ENCODE measurements at regions not wholly inside any gene's neighbourhood (a gene's known extent, or its start where the extent isn't known, plus 50 kb on each side); places are given as distances from the start of the nearest gene placed in this dataset.

GRCh38 chr20:59424976-59425375 is 124.6 kb downstream of the EDN3 start:
- Histone ChIP-seq H3K9ac (ENCODE audit: low read length) (no peak overlapping the region), H3K27ac (ENCODE audit: low read depth, low read length) (no peak overlapping the region), H3K4me3 (ENCODE audit: low read length) (no peak overlapping the region), H3K36me3 (ENCODE audit: control insufficient read depth, insufficient read depth, low read length) (no peaks in the 10 kb centered on the region), H3K27me3 (ENCODE audit: control insufficient read depth, insufficient read depth, low read length) (no peaks in the 10 kb centered on the region), H3K4me1 (ENCODE audit: control insufficient read depth, insufficient read depth, low read length) (no peaks in the 10 kb centered on the region)

- Histone ChIP-seq H3K4me1 (ENCODE audit: control insufficient read depth, insufficient read depth, low read length) (no peaks in the 10 kb centered on the region), H3K36me3 (ENCODE audit: control insufficient read depth, insufficient read depth, low read length) (no peaks in the 10 kb centered on the region), H3K27me3 (ENCODE audit: control insufficient read depth, insufficient read depth, low read length) (no peaks in the 10 kb centered on the region), H3K4me3 (ENCODE audit: low read length) (no peak overlapping the region), H3K27ac (ENCODE audit: low read depth, low read length) (no peak overlapping the region), H3K9ac (ENCODE audit: low read length) (no peak overlapping the region)
Observed at GRCh38 chr20:59425572-59425971, 125.2 kb downstream of the EDN3 start.

GRCh38 chr20:59428006-59428405 is 127.6 kb downstream of the EDN3 start:
- H3K27me3 ChIP-seq (ENCODE audit: control insufficient read depth, insufficient read depth, low read length), result no peaks in the 10 kb centered on the region
- no peak overlapping the region for H3K27ac ChIP-seq (ENCODE audit: low read depth, low read length)
- no peak overlapping the region for H3K9ac ChIP-seq (ENCODE audit: low read length)
- no peaks in the 10 kb centered on the region for H3K36me3 ChIP-seq (ENCODE audit: control insufficient read depth, insufficient read depth, low read length)
- no peaks in the 10 kb centered on the region for H3K4me1 ChIP-seq (ENCODE audit: control insufficient read depth, insufficient read depth, low read length)
- no peak overlapping the region for H3K4me3 ChIP-seq (ENCODE audit: low read length)

- Histone ChIP-seq H3K4me1 (ENCODE audit: control insufficient read depth, insufficient read depth, low read length) (no peaks in the 10 kb centered on the region), H3K36me3 (ENCODE audit: control insufficient read depth, insufficient read depth, low read length) (no peaks in the 10 kb centered on the region), H3K27me3 (ENCODE audit: control insufficient read depth, insufficient read depth, low read length) (no peaks in the 10 kb centered on the region), H3K4me3 (ENCODE audit: low read length) (no peak overlapping the region), H3K27ac (ENCODE audit: low read depth, low read length) (no peak overlapping the region), H3K9ac (ENCODE audit: low read length) (no peak overlapping the region)
Observed at GRCh38 chr20:59428441-59429205, 128.2 kb downstream of the EDN3 start.

- Histone ChIP-seq H3K36me3 (ENCODE audit: control insufficient read depth, insufficient read depth, low read length) (no peaks in the 10 kb centered on the region), H3K27ac (ENCODE audit: low read depth, low read length) (no peak overlapping the region), H3K9ac (ENCODE audit: low read length) (no peak overlapping the region), H3K27me3 (ENCODE audit: control insufficient read depth, insufficient read depth, low read length) (no peaks in the 10 kb centered on the region), H3K4me3 (ENCODE audit: low read length) (no peak overlapping the region), H3K4me1 (ENCODE audit: control insufficient read depth, insufficient read depth, low read length) (no peaks in the 10 kb centered on the region)
Observed at GRCh38 chr20:59429396-59429795, 129.0 kb downstream of the EDN3 start.

- H3K4me1 ChIP-seq (ENCODE audit: control insufficient read depth, insufficient read depth, low read length), result no peaks in the 10 kb centered on the region
Observed at GRCh38 chr20:59431014-59431413, 130.6 kb downstream of the EDN3 start.

GRCh38 chr20:59434960-59435359 is 134.5 kb downstream of the EDN3 start:
- Histone ChIP-seq H3K4me3 (ENCODE audit: low read length) (no peak overlapping the region), H3K36me3 (ENCODE audit: control insufficient read depth, insufficient read depth, low read length) (no peaks in the 10 kb centered on the region), H3K27me3 (ENCODE audit: control insufficient read depth, insufficient read depth, low read length) (no peaks in the 10 kb centered on the region), H3K27ac (ENCODE audit: low read depth, low read length) (no peak overlapping the region), H3K4me1 (ENCODE audit: control insufficient read depth, insufficient read depth, low read length) (no peaks in the 10 kb centered on the region), H3K9ac (ENCODE audit: low read length) (no peak overlapping the region)

More at GRCh38 chr20:59431014-59431413, 130.6 kb downstream of the EDN3 start:
- Histone ChIP-seq H3K27ac (ENCODE audit: low read depth, low read length) (no peak overlapping the region), H3K9ac (ENCODE audit: low read length) (no peak overlapping the region), H3K36me3 (ENCODE audit: control insufficient read depth, insufficient read depth, low read length) (no peaks in the 10 kb centered on the region), H3K4me3 (ENCODE audit: low read length) (no peak overlapping the region), H3K27me3 (ENCODE audit: control insufficient read depth, insufficient read depth, low read length) (no peaks in the 10 kb centered on the region)

GRCh38 chr20:59435518-59435917 is 135.1 kb downstream of the EDN3 start:
- H3K27ac ChIP-seq (ENCODE audit: low read depth, low read length), result no peak overlapping the region
- H3K27me3 ChIP-seq (ENCODE audit: control insufficient read depth, insufficient read depth, low read length), result no peaks in the 10 kb centered on the region
- no peaks in the 10 kb centered on the region for H3K4me1 ChIP-seq (ENCODE audit: control insufficient read depth, insufficient read depth, low read length)
- H3K9ac ChIP-seq (ENCODE audit: low read length), result no peak overlapping the region
- no peaks in the 10 kb centered on the region for H3K36me3 ChIP-seq (ENCODE audit: control insufficient read depth, insufficient read depth, low read length)
- H3K4me3 ChIP-seq (ENCODE audit: low read length), result no peak overlapping the region

GRCh38 chr20:59437601-59438031 is 137.2 kb downstream of the EDN3 start:
- Histone ChIP-seq H3K36me3 (ENCODE audit: control insufficient read depth, insufficient read depth, low read length) (no peaks in the 10 kb centered on the region), H3K27ac (ENCODE audit: low read depth, low read length) (no peak overlapping the region), H3K4me3 (ENCODE audit: low read length) (no peak overlapping the region), H3K4me1 (ENCODE audit: control insufficient read depth, insufficient read depth, low read length) (no peaks in the 10 kb centered on the region), H3K27me3 (ENCODE audit: control insufficient read depth, insufficient read depth, low read length) (no peaks in the 10 kb centered on the region), H3K9ac (ENCODE audit: low read length) (no peak overlapping the region)

- Histone ChIP-seq H3K9ac (ENCODE audit: low read length) (no peak overlapping the region), H3K27ac (ENCODE audit: low read depth, low read length) (no peak overlapping the region), H3K27me3 (ENCODE audit: control insufficient read depth, insufficient read depth, low read length) (no peaks in the 10 kb centered on the region), H3K36me3 (ENCODE audit: control insufficient read depth, insufficient read depth, low read length) (no peaks in the 10 kb centered on the region), H3K4me1 (ENCODE audit: control insufficient read depth, insufficient read depth, low read length) (no peaks in the 10 kb centered on the region), H3K4me3 (ENCODE audit: low read length) (no peak overlapping the region)
Observed at GRCh38 chr20:59438201-59438600, 137.8 kb downstream of the EDN3 start.

GRCh38 chr20:59439243-59439642 is 138.8 kb downstream of the EDN3 start:
- Histone ChIP-seq H3K4me3 (ENCODE audit: low read length) (no peak overlapping the region), H3K4me1 (ENCODE audit: control insufficient read depth, insufficient read depth, low read length) (no peaks in the 10 kb centered on the region), H3K9ac (ENCODE audit: low read length) (no peak overlapping the region), H3K36me3 (ENCODE audit: control insufficient read depth, insufficient read depth, low read length) (no peaks in the 10 kb centered on the region), H3K27ac (ENCODE audit: low read depth, low read length) (no peak overlapping the region), H3K27me3 (ENCODE audit: control insufficient read depth, insufficient read depth, low read length) (no peaks in the 10 kb centered on the region)

- no peak overlapping the region for H3K4me3 ChIP-seq (ENCODE audit: low read length)
- peaks cover 6% of the 10 kb centered on the region for H3K27me3 ChIP-seq (ENCODE audit: control insufficient read depth, insufficient read depth, low read length)
- no peak overlapping the region for H3K9ac ChIP-seq (ENCODE audit: low read length)
- no peaks in the 10 kb centered on the region for H3K36me3 ChIP-seq (ENCODE audit: control insufficient read depth, insufficient read depth, low read length)
- H3K27ac ChIP-seq (ENCODE audit: low read depth, low read length), result no peak overlapping the region
- no peaks in the 10 kb centered on the region for H3K4me1 ChIP-seq (ENCODE audit: control insufficient read depth, insufficient read depth, low read length)
Observed at GRCh38 chr20:59441306-59441705, 140.9 kb downstream of the EDN3 start.
